Body of pancreas (tissue), 4 donors: ENCODE measurements at regions not wholly inside any gene's neighbourhood (a gene's known extent, or its start where the extent isn't known, plus 50 kb on each side); places are given as distances from the start of the nearest gene placed in this dataset.

Experiments
- ATAC-seq: fragments of 150-250 bp; one replicate; pipeline ENCODE4 v1.9.1; 2016
- DNase-seq, 4 donors: peaks; one replicate each; pipeline ENCODE4 v3.0.0-alpha.2; 2019
- H3K27ac ChIP-seq, 4 donors: fragments of 200-600 bp; sonication (generic); 1 replicate in 3 of 4; 2 replicates in 1 of 4; pipeline versions ENCODE4 v1.5.1 to v1.6.1; 2016 to 2019; ENCODE audit warnings: mild to moderate bottlenecking in 1 of 4, mixed read lengths in 1 of 4, moderate library complexity in 1 of 4
- H3K27me3 ChIP-seq, 2 donors: fragments of 200-600 bp; sonication (generic); one replicate each; pipeline ENCODE4 v1.6.0; 2016; ENCODE audit warnings: mild to moderate bottlenecking in 1 of 2
- H3K36me3 ChIP-seq, 2 donors: fragments of 200-600 bp; sonication (generic); replicated peaks in 1 of 2; 2 replicates each; pipeline ENCODE4 v1.5.1; 2016; ENCODE audit warnings: low read depth in 2 of 2; ENCODE audit not compliant: insufficient read depth in 1 of 2
- H3K4me1 ChIP-seq: fragments of 200-600 bp; sonication (generic); one replicate; pipeline ENCODE4 v1.6.0; 2016
- H3K4me3 ChIP-seq, 2 donors: fragments of 200-600 bp; sonication (generic); 1 replicate in 1 of 2; 2 replicates in 1 of 2; pipeline ENCODE4 v1.5.1; 2016 to 2019
- H3K9me3 ChIP-seq, 3 donors: fragments of 200-600 bp; sonication (generic); 1 replicate in 2 of 3; 2 replicates in 1 of 3; pipeline ENCODE4 v1.5.1; 2016
- CTCF ChIP-seq, 7 experiments: fragments of 450-650 bp in 4 of 7; fragments of 200-600 bp in 3 of 7; sonication (generic) in 3 of 7; IDR thresholded peaks; one replicate each; pipeline ENCODE4 v1.5.1; 2016 to 2019; ENCODE audit warnings: antibody characterized with exemption in 7 of 7
- POLR2A ChIP-seq, 3 donors: fragments of 450-650 bp; IDR thresholded peaks; one replicate each; pipeline ENCODE4 v1.6.1; 2016; ENCODE audit warnings: antibody characterized with exemption in 3 of 3, mild to moderate bottlenecking in 2 of 3
- WGBS, 2 donors: methylation state at CpG; one replicate each; pipeline ENCODE4 v1.1.5; 2017; 5-methylcytosine and 5-hydroxymethylcytosine counted together
- intact Hi-C: fragments of 100-400 bp; cut with DNase I; formaldehyde crosslinking; loops from one replicate; pipeline ENCODE4 v1.15.1; 2023

GRCh38 chr3:36229496-36229895 lies 150.8 kb upstream of the STAC start:
- intact Hi-C loops, result no loop called here
- no peaks in the 10 kb centered on the region for H3K27me3 ChIP-seq
- no peak overlapping the region for H3K4me3 ChIP-seq
- DNase-seq, result no peak
- TF ChIP-seq CTCF (IDR thresholded peaks at IDR 0.05) (no peak), POLR2A (IDR thresholded peaks at IDR 0.05) (no peak)
- H3K27ac ChIP-seq, result no peak overlapping the region
- H3K4me1 ChIP-seq, result no peaks in the 10 kb centered on the region
- no peak for ATAC-seq
- no peaks in the 10 kb centered on the region for H3K36me3 ChIP-seq
- WGBS, 2 donors, result 74 to 75% methylated on average over 1 of the region's 1 CpG
- no peaks in the 10 kb centered on the region for H3K9me3 ChIP-seq

- Histone ChIP-seq H3K27ac (no peak overlapping the region), H3K4me3 (no peak overlapping the region), H3K27me3 (no peaks in the 10 kb centered on the region), H3K4me1 (no peaks in the 10 kb centered on the region), H3K36me3 (no peaks in the 10 kb centered on the region), H3K9me3 (no peaks in the 10 kb centered on the region)
- ATAC-seq, result no peak
- intact Hi-C loops, result no loop called here
- TF ChIP-seq CTCF (IDR thresholded peaks at IDR 0.05), result no peak
- TF ChIP-seq POLR2A (IDR thresholded peaks at IDR 0.05), result no peak
- no peak for DNase-seq
Observed at GRCh38 chr3:36232797-36233489, 147.4 kb upstream of the STAC start.

GRCh38 chr3:36244728-36245127 lies 135.6 kb upstream of the STAC start:
- TF ChIP-seq POLR2A (IDR thresholded peaks at IDR 0.05), result no peak
- no peak for TF ChIP-seq CTCF (IDR thresholded peaks at IDR 0.05)
- Histone ChIP-seq H3K27me3 (no peaks in the 10 kb centered on the region), H3K27ac (no peak overlapping the region), H3K36me3 (no peaks in the 10 kb centered on the region), H3K4me1 (no peaks in the 10 kb centered on the region), H3K4me3 (no peak overlapping the region), H3K9me3 (no peaks in the 10 kb centered on the region)
- DNase-seq, result no peak
- 69 to 77% methylated on average over 1 of the region's 1 CpG for WGBS, 2 donors
- ATAC-seq, result no peak
- intact Hi-C loops, result no loop called here

- WGBS, 2 donors, result 55 to 67% methylated on average over 3 of the region's 3 CpGs
- no peak overlapping the region for H3K4me3 ChIP-seq
- no peaks in the 10 kb centered on the region for H3K36me3 ChIP-seq
- no peaks in the 10 kb centered on the region for H3K27me3 ChIP-seq
- H3K9me3 ChIP-seq, result no peaks in the 10 kb centered on the region
- intact Hi-C loops, result no loop called here
- H3K27ac ChIP-seq, result no peak overlapping the region
- no peaks in the 10 kb centered on the region for H3K4me1 ChIP-seq
- DNase-seq (no peak), ATAC-seq (no peak)
- TF ChIP-seq CTCF (IDR thresholded peaks at IDR 0.05) (no peak), POLR2A (IDR thresholded peaks at IDR 0.05) (no peak)
Observed at GRCh38 chr3:36248374-36248773, 131.9 kb upstream of the STAC start.

- no peaks in the 10 kb centered on the region for H3K9me3 ChIP-seq
- ATAC-seq, result no peak
Observed at GRCh38 chr3:36250191-36250590, 130.1 kb upstream of the STAC start.

More at GRCh38 chr3:36250191-36250590, 130.1 kb upstream of the STAC start:
- Histone ChIP-seq H3K4me3 (no peak overlapping the region), H3K4me1 (no peaks in the 10 kb centered on the region), H3K27ac (no peak overlapping the region), H3K36me3 (no peaks in the 10 kb centered on the region), H3K27me3 (no peaks in the 10 kb centered on the region)
- WGBS, 2 donors, result 40% methylated on average over 1 of the region's 1 CpG; no CpG with 5 or more reads in 1 of the 2 donors
- TF ChIP-seq CTCF (IDR thresholded peaks at IDR 0.05), result no peak
- no peak for TF ChIP-seq POLR2A (IDR thresholded peaks at IDR 0.05)
- intact Hi-C loops, result no loop called here
- no peak for DNase-seq
